Tibial nerve (tissue), 4 donors: ENCODE measurements at regions not wholly inside any gene's neighbourhood (a gene's known extent, or its start where the extent isn't known, plus 50 kb on each side); places are given as distances from the start of the nearest gene placed in this dataset.
A peak's percentile ranks its signal among the peaks of the same experiment; 100 is the strongest.

ENCODE experiments used
- DNase-seq, 2 donors: peaks; one replicate each; pipeline ENCODE4 v3.0.0-alpha.2; 2019; ENCODE audit warnings: low spot score in 2 of 2
- H3K27ac ChIP-seq, 4 donors: fragments of 200-600 bp; sonication (generic) in 3 of 4; one replicate each; pipeline ENCODE4 v1.5.1; 2017 to 2019; ENCODE audit warnings: mild to moderate bottlenecking in 1 of 4
- H3K27me3 ChIP-seq, 2 donors: fragments of 200-600 bp; sonication (generic) in 1 of 2; one replicate each; pipeline versions ENCODE4 v1.5.1 to v1.6.0; 2017 to 2019
- H3K36me3 ChIP-seq, 3 donors: fragments of 200-600 bp; sonication (generic); one replicate each; pipeline ENCODE4 v1.5.1; 2018 to 2019
- H3K4me1 ChIP-seq, 4 donors: fragments of 200-600 bp; sonication (generic) in 3 of 4; one replicate each; pipeline ENCODE4 v1.5.1; 2017 to 2019
- H3K4me3 ChIP-seq, 4 donors: fragments of 200-600 bp; sonication (generic) in 3 of 4; one replicate each; pipeline ENCODE4 v1.5.1; 2017 to 2019; ENCODE audit warnings: mild to moderate bottlenecking in 1 of 4, moderate library complexity in 1 of 4
- H3K9me3 ChIP-seq, 4 donors: fragments of 200-600 bp; sonication (generic) in 3 of 4; one replicate each; pipeline ENCODE4 v1.5.1; 2017 to 2019
- CTCF ChIP-seq, 5 experiments: fragments of 200-600 bp in 3 of 5; fragments of 450-650 bp in 2 of 5; sonication (generic) in 3 of 5; IDR thresholded peaks; one replicate each; pipeline ENCODE4 v1.5.1; 2016 to 2019; ENCODE audit warnings: antibody characterized with exemption in 5 of 5, mild to moderate bottlenecking in 3 of 5, moderate library complexity in 2 of 5
- EP300 ChIP-seq, 2 donors: sonication (generic); formaldehyde crosslinking; IDR thresholded peaks; one replicate each; pipeline ENCODE4 v1.6.1; 2017; ENCODE audit warnings: antibody characterized with exemption in 2 of 2, mild to moderate bottlenecking in 1 of 2
- POLR2A ChIP-seq, 2 donors: fragments of 450-650 bp; IDR thresholded peaks; one replicate each; pipeline ENCODE4 v1.6.1; 2017; ENCODE audit warnings: antibody characterized with exemption in 2 of 2, mild to moderate bottlenecking in 2 of 2, moderate library complexity in 2 of 2
- WGBS, 2 donors: methylation state at CpG; one replicate each; pipeline ENCODE4 v1.1.5; 2018; 5-methylcytosine and 5-hydroxymethylcytosine counted together

- H3K27ac ChIP-seq = peak overlapping the region in 3 of 4 donors; percentile 11 to 55 (median 31)
- peaks cover 0 to 27% (median 6%) of the 10 kb centered on the region in 4 donors for H3K4me1 ChIP-seq
- WGBS, 2 donors = 74 to 75% methylated on average over 20 to 21 of the region's 21 CpGs
- H3K27me3 ChIP-seq = no peaks in the 10 kb centered on the region
- no peak overlapping the region for H3K4me3 ChIP-seq
- TF ChIP-seq POLR2A (IDR thresholded peaks at IDR 0.05) = no peak
- no peak for TF ChIP-seq CTCF (IDR thresholded peaks at IDR 0.05)
- no peak for TF ChIP-seq EP300 (IDR thresholded peaks at IDR 0.05)
- H3K36me3 ChIP-seq = no peaks in the 10 kb centered on the region
- DNase-seq = no peak
- no peaks in the 10 kb centered on the region for H3K9me3 ChIP-seq
Measured at GRCh38 chr17:77304746-77305473, 164.1 kb downstream of the SEC14L1 start.

- H3K27ac ChIP-seq = no peak overlapping the region
- no peaks in the 10 kb centered on the region for H3K27me3 ChIP-seq
- 87 to 92% methylated on average over 9 to 13 of the region's 13 CpGs for WGBS, 2 donors
- no peaks in the 10 kb centered on the region for H3K9me3 ChIP-seq
- TF ChIP-seq POLR2A (IDR thresholded peaks at IDR 0.05) = no peak
- no peak for TF ChIP-seq EP300 (IDR thresholded peaks at IDR 0.05)
- TF ChIP-seq CTCF (IDR thresholded peaks at IDR 0.05) = no peak
- peaks cover 0 to 27% (median 6%) of the 10 kb centered on the region in 4 donors for H3K4me1 ChIP-seq
- H3K4me3 ChIP-seq = no peak overlapping the region
- DNase-seq = no peak
- no peaks in the 10 kb centered on the region for H3K36me3 ChIP-seq
Measured at GRCh38 chr17:77306048-77306789, 165.4 kb downstream of the SEC14L1 start.

DNA sequence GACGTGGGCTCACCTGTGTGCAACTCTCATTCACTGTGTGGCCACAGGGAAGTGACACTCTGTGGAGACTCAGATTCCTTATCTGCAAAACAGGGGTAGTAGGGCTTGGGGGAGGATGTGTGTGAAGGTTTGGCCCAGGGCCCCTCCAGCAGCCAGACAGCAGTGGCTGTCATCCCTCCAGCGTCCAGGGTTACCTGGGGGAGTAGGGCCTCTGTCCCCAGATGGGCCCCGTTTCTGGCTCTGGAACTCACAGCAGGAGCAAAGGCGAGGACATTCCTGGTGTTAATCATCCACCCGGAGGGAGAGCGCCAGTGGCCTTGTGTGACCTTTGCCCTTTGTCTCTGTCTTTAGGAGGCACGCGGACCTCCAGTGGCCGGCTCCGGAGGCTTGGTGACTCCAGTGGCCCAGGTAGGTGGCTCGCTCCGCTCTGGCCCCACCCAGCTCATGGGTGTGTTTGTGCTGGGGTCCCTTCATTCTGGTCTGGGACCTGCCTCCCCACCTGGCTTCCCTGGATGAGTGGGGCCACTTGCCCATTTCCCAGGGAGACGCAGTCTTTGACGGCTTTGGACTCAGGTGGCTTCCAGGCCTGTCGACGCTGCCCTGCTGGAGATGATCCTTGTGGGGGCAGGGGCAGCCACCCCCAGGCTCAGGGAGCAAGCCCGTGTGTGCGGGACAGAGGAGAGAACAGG, 166.2 kb downstream of the SEC14L1 start:
- DNase-seq = no peak
- no peak for TF ChIP-seq CTCF (IDR thresholded peaks at IDR 0.05)
- TF ChIP-seq EP300 (IDR thresholded peaks at IDR 0.05) = no peak
- TF ChIP-seq POLR2A (IDR thresholded peaks at IDR 0.05) = no peak
- Histone ChIP-seq H3K27me3 (no peaks in the 10 kb centered on the region), H3K4me1 (peaks cover 0 to 27% (median 6%) of the 10 kb centered on the region in 4 donors), H3K27ac (no peak overlapping the region), H3K36me3 (no peaks in the 10 kb centered on the region), H3K9me3 (no peaks in the 10 kb centered on the region), H3K4me3 (no peak overlapping the region)
- WGBS, 2 donors = 86% methylated on average over 12 to 18 of the region's 18 CpGs

GRCh38 chr17:77307479-77308198, 166.9 kb downstream of the SEC14L1 start:
- 83 to 93% methylated on average over 9 to 11 of the region's 12 CpGs for WGBS, 2 donors
- H3K9me3 ChIP-seq = no peaks in the 10 kb centered on the region
- no peak for DNase-seq
- no peaks in the 10 kb centered on the region for H3K36me3 ChIP-seq
- TF ChIP-seq POLR2A (IDR thresholded peaks at IDR 0.05) = no peak
- no peak for TF ChIP-seq CTCF (IDR thresholded peaks at IDR 0.05)
- no peak for TF ChIP-seq EP300 (IDR thresholded peaks at IDR 0.05)
- H3K27me3 ChIP-seq = no peaks in the 10 kb centered on the region
- peaks cover 0 to 28% (median 6%) of the 10 kb centered on the region in 4 donors for H3K4me1 ChIP-seq
- H3K4me3 ChIP-seq = no peak overlapping the region
- H3K27ac ChIP-seq = no peak overlapping the region
